ENCODE measurements at regions not wholly inside any gene's neighbourhood (a gene's known extent, or its start where the extent isn't known, plus 50 kb on each side); places are given as distances from the start of the nearest gene placed in this dataset.
"Not testable (repeated sequence)": the region's sequence is repeated elsewhere in the genome, so short reads cannot be mapped to it uniquely, and the experiment has no call there.

DNA sequence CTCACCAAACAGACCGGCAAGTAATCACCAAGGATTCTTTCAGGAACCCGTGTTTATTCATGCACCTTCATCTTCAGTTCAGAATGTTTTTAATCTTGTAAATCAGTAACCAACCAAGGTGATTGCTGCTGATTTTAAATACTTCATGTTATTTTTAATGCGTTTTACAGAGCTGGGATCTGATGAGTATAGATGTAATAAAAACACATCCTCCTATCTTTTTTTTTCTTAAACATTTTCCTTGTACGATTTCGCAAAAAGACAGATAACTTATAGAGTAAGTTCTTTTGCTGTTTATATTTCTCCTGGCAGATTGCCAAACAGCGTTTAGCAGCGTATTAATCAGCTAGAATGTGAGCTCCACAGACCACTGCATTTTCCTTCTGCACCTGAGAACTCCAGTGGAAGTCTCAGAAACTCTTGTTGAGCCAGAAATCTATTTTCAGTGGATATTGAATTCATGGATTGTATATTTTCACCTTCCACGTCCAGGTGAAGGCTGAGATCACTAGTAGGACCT lies 397.8 kb upstream of the NRP1 start:
- DNase-seq, result no peak

- DNase-seq, result no peak
Observed at GRCh38 chr10:33731322-33731721, 396.9 kb upstream of the NRP1 start.

- DNase-seq, result no peak
Observed at GRCh38 chr10:33725430-33725829, 391.0 kb upstream of the NRP1 start.

- no peak for DNase-seq
Observed at GRCh38 chr10:33723181-33723580, 388.7 kb upstream of the NRP1 start.

GRCh38 chr10:33722067-33722466 lies 387.6 kb upstream of the NRP1 start:
- DNase-seq, result no peak

DNA sequence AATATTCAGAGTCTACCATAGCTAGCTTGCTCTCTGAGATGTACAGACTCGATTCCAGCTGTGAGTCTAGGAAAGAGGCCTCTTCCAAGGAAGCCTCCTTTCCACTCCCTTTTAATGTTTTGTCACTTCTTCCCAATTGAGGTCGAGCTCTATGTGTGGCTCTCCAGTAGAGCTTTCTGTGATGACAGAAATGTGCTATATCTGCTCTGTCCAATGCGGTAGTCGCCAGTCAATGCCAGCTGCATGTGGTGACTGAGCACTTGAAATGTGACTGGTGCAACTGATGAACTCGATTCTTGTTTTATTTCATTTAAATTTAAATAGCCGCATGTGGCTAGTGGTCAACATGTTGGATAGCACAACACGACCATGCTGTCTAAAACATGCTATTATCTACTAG lies 387.0 kb upstream of the NRP1 start:
- DNase-seq, result no peak

GRCh38 chr10:33720161-33720560 lies 385.7 kb upstream of the NRP1 start:
- DNase-seq, result no peak

DNA sequence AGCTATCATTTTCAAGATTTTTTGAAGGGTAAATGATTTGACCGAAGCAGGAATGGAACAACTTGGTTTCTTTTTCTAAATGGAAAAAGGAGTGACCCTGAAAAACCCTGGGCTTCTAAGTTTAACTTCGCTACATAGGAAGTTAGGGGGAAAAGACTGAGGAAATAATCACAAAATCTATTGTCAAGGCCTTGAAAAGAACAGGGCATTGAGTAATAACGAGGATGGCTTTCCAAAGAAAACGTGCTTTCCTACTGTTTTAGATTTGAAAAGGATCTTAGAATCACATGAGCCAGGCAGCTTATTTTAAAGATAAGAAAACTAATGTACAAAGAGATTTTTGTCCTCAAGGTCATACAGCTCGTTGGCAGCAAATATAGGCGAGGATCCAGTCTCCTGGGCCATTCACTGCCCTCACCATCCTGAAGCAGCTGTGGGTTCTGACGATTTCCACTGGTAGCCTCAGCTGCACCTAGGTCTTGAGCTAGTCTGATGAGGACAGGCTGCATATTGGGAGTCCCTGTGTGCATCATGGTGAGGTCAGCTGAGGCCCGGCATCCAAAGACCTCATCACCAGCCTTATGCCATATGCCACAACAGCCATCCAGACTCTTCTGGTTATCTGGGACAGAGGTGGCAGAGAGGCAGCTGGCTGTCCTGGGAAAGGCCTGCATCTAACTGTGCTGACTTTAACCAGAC lies 384.7 kb upstream of the NRP1 start:
- DNase-seq, result no peak

DNA sequence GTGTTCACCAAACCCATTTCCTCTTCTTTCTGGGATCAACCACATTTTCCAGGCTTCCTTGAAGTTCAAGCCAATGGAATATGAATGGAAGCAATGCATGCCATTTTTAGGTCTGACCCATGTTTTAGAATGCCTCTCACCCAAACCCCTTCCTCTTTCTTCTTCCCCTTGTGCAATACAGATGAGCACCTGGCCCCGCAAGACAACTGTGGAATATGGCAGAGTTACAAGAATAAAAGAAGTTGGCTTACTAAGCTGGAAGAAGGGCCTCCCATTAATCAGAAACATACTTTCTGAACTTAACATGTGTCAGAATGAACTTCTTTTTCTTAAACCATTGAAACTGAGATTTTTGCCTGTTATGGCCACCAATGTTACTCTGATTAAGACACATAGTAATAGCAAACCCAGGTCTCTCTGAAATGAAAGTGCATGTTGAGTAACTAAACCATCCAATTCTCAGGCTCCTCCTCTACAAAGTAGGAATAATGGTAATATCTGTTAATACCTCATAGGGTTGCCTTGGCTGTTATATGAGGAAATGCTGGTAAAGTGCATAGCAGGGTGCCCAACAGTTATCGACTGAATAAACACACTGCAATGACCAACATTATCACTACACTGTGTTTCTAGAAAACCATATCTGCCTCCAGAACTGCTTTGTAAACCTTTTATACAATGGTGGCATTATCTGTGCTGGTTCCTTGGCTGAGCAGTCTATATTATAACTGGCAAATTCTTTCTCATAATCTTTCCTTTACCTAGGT lies 382.2 kb upstream of the NRP1 start:
- DNase-seq, result peak; percentile 7

DNA sequence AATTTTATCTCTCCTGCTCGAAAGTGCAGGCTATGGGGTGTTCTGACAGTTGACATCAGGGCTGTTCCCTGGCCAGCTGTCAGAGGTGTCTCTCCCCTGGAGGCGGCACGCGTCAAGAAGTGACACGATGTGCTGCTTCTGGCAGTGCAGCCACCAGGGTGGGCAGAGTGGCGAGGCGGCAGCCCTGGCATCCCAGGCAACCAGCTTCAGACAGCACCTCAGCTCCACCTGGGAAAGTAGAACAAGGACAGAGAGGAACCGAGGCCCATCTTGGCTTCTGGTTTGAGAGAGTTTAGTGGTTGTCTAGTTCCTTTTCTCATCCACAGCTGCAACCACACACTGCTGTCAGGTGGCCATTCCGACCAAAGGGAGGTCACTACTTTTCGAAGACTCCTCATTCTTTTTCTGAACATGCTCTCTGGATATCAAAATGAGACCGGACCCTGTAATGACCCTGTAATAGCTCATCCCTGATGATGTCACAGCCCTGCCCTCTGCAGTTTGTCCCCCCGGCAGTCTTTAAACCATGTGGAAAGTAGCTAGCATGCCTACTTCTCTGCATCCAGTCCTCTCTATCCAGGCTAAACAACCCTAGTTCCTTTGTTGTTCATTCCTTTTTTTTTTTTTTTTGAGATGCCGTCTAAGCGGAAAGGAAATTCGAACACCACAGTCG lies 381.0 kb upstream of the NRP1 start:
- DNase-seq, result peak; percentile 3

DNA sequence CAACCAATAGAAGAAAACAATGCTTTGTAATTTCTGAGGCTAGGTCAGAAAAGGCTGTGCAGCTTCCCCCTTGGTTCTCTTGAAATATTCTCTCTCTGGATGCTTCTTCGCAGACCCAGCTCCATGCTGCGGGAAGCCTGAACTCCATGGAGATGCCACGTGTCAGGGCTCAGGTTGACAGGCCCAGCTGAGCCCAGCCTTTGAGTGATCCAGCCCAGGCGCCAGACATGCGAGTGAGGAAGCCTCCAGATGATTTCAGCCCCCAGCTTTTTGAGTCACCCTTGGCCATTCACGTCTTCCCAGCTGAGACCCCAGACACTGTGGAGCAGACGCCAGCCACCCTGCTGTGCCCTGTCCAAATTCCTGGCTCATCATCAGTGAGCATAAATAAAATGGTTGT lies 378.4 kb upstream of the NRP1 start:
- DNase-seq, result no peak

DNA sequence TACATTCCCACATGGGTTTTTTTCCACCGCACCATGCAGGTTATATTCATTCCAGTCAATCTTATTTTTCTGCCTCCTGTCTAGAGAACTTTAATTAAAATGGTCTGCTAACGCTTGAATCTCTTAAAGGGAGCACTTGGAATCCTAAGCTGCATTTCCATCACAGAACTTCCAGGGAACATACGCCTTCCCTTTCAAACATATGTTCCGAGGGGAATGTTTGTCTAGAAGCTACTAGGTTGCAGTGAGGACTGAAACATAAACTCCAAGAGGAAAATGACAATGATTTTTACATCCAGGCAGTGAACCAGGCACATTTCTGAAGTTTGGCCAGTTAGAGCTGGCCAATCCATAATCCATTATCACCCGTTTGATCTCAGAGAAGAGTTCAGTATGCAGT lies 375.5 kb upstream of the NRP1 start:
- no peak for DNase-seq

- no peak for DNase-seq
Observed at GRCh38 chr10:33709008-33709753, 374.7 kb upstream of the NRP1 start.

DNA sequence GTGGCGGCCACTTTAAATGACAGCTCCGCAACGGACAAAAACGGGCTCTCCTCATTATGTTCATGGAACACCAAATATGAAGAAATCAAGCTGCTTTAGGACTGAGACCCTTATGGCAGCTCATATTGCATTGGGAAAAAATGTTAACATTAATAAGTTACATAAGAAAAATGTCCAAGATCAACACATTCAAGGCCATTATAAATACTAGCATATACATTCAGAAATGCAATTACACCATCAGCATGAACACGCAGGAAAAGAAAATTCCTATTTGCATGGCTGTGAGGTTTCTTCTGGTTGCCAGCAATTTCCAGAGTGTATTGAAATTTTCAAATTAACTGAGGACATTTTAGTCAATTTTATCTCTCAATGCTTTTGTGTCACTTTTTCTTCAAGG lies 374.1 kb upstream of the NRP1 start:
- no peak for DNase-seq

- DNase-seq, result no peak
Observed at GRCh38 chr10:33706746-33707145, 372.3 kb upstream of the NRP1 start.

GRCh38 chr10:33706191-33706590 lies 371.7 kb upstream of the NRP1 start:
- DNase-seq, result no peak

DNA sequence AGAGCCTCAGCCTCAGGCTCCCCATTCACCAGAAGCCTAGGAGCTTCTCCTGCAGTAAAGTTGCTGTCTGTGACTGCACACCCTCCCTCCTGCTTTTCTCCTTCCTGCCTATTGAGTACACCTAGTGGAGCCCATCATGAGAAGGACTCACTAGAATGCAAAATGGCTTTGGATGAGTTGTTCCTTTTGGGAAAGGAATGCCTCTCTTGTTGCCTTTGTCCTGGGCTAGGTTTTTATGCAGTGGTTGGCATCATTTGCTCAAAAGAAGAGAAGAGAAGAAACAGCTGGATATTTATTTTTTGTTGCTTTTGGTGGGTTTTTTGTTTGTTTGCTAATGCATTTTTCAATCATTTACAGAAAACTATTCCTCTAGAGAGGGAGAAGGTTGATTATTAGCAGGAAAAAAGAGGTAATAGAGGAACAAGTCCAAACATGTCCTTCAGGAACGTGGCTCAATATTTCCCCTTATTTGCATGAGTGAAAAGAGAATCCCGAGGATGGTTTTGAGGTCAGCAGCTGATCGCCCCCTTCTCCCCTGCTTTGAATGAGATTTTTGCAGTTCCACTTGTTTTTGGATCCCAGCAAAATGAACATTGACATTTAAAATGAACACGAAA lies 369.9 kb upstream of the NRP1 start:
- no peak for DNase-seq

GRCh38 chr10:33703501-33704213 lies 369.2 kb upstream of the NRP1 start:
- no peak for DNase-seq

GRCh38 chr10:33698033-33698432 lies 363.6 kb upstream of the NRP1 start:
- no peak for DNase-seq

GRCh38 chr10:33697016-33697415 lies 362.5 kb upstream of the NRP1 start:
- no peak for DNase-seq

- no peak for DNase-seq
Observed at GRCh38 chr10:33695536-33695935, 361.1 kb upstream of the NRP1 start.

DNA sequence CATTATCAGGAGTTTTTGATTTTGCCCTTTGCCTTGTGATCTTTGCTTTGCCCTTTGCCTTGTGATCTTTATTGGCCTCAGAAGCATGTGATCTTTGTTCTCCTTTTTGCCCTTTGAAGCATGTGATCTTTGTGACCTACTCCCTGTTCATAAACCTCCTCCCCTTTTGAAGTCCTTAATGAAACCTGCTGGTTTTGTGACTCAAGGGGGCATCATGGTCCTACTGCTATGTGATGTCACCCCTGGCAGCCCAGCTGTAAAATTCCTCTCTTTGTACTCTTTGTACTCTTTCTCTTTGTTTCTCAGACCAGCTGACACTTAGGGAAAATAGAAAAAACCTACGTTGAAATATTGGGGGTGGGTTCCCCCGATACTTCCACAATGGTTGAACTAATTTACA lies 356.1 kb upstream of the NRP1 start:
- DNase-seq, result not testable (repeated sequence)

Data from hematopoietic multipotent progenitor cell treated with erythropoietin and hydrocortisone succinate and interleukin-3 and kit ligand, for 4 days (in vitro differentiated cells).